ENCODE measurements at regions not wholly inside any gene's neighbourhood (a gene's known extent, or its start where the extent isn't known, plus 50 kb on each side); places are given as distances from the start of the nearest gene placed in this dataset.

- no peak for TF ChIP-seq CTCF (IDR thresholded peaks at IDR 0.05)
- TF ChIP-seq POLR2A (IDR thresholded peaks at IDR 0.05) = no peak
- TF ChIP-seq POLR2AphosphoS5 (IDR thresholded peaks at IDR 0.05) = no peak
- no peak for TF ChIP-seq EP300 (IDR thresholded peaks at IDR 0.05)
These were observed 470.8 kb upstream of the DPP6 start for GRCh38 chr7:153581419-153581818.
